GM10266 (cell line): ENCODE measurements at regions not wholly inside any gene's neighbourhood (a gene's known extent, or its start where the extent isn't known, plus 50 kb on each side); places are given as distances from the start of the nearest gene placed in this dataset.

Experiments
- DNase-seq: peaks from one replicate; pipeline ENCODE4 v3.0.0; 2012; ENCODE audit errors: extremely low spot score
- CTCF ChIP-seq: IDR thresholded peaks from 2 replicates; pipeline ENCODE4 v1.5.1; 2012; ENCODE audit warnings: mild to moderate bottlenecking, low read depth; ENCODE audit not compliant: control insufficient read depth, insufficient read depth; ENCODE audit errors: missing control alignments

GRCh38 chr1:14326857-14327256 is 271.6 kb upstream of the KAZN start:
- DNase-seq, result no peak
- TF ChIP-seq CTCF, result no peak

- no peak for TF ChIP-seq CTCF
- no peak for DNase-seq
Observed at GRCh38 chr1:14328685-14329084, 269.8 kb upstream of the KAZN start.

- no peak for DNase-seq
- no peak for TF ChIP-seq CTCF
Observed at GRCh38 chr1:14332158-14332557, 266.3 kb upstream of the KAZN start.

- TF ChIP-seq CTCF, result no peak
- no peak for DNase-seq
Observed at GRCh38 chr1:14334336-14335176, 263.9 kb upstream of the KAZN start.

- no peak for DNase-seq
- no peak for TF ChIP-seq CTCF
Observed at GRCh38 chr1:14338509-14338908, 260.0 kb upstream of the KAZN start.

GRCh38 chr1:14339288-14339687 is 259.2 kb upstream of the KAZN start:
- TF ChIP-seq CTCF, result no peak

GRCh38 chr1:14340002-14340785 is 258.3 kb upstream of the KAZN start:
- TF ChIP-seq CTCF, result no peak
- no peak for DNase-seq

More at GRCh38 chr1:14339288-14339687, 259.2 kb upstream of the KAZN start:
- DNase-seq, result no peak
